Right lobe of liver (tissue), 4 donors: ENCODE measurements at regions not wholly inside any gene's neighbourhood (a gene's known extent, or its start where the extent isn't known, plus 50 kb on each side); places are given as distances from the start of the nearest gene placed in this dataset.

Experiments used
- CTCF ChIP-seq, 4 donors: fragments of 200-600 bp in 3 of 4; fragments of 450-650 bp in 1 of 4; IDR thresholded peaks; one replicate each; pipeline versions ENCODE4 v1.5.1 to v1.8.0; 2016 to 2022; ENCODE audit warnings: antibody characterized with exemption in 4 of 4, mild to moderate bottlenecking in 2 of 4
- POLR2A ChIP-seq: fragments of 450-650 bp; IDR thresholded peaks from one replicate; pipeline ENCODE4 v1.6.1; 2017; ENCODE audit warnings: antibody characterized with exemption, mild to moderate bottlenecking
- donor health status: DM: no; HTN: no; CAD: no.
- donor health status: DM: no; HTN: no; CAD: no.
- donor health status: DM: no; HTN: yes; CAD: no.

- TF ChIP-seq POLR2A, result no peak
- TF ChIP-seq CTCF (IDR thresholded peaks at IDR 0.05), result no peak
These were observed 84.7 kb downstream of the SCN11A start for GRCh38 chr3:38966811-38967692.
